Thoracic aorta (tissue), 2 donors: ENCODE measurements at regions not wholly inside any gene's neighbourhood (a gene's known extent, or its start where the extent isn't known, plus 50 kb on each side); places are given as distances from the start of the nearest gene placed in this dataset.

ENCODE experiments used
- ATAC-seq: fragments of 150-250 bp; one replicate; pipeline ENCODE4 v1.8.0; 2017; ENCODE audit warnings: low read depth; ENCODE audit not compliant: insufficient number of reproducible peaks, low FRiP score
- DNase-seq: peaks from one replicate; pipeline ENCODE4 v3.0.0-alpha.2; 2020; ENCODE audit warnings: low spot score
- H3K27ac ChIP-seq, 2 donors: fragments of 200-600 bp; sonication (generic); 1 replicate in 1 of 2; 2 replicates in 1 of 2; pipeline ENCODE4 v1.5.1; 2016; ENCODE audit warnings: mild to moderate bottlenecking in 2 of 2, moderate library complexity in 2 of 2
- H3K27me3 ChIP-seq: fragments of 200-600 bp; sonication (generic); replicated peaks from 2 replicates; pipeline ENCODE4 v1.6.0; 2016; ENCODE audit warnings: mild to moderate bottlenecking; ENCODE audit not compliant: insufficient read depth
- H3K36me3 ChIP-seq: fragments of 200-600 bp; sonication (generic); one replicate; pipeline ENCODE4 v1.5.1; 2016
- H3K4me1 ChIP-seq, 2 donors: fragments of 200-600 bp; sonication (generic); 1 replicate in 1 of 2; 2 replicates in 1 of 2; pipeline versions ENCODE4 v1.5.1 to v1.6.0; 2016; ENCODE audit warnings: low read depth in 2 of 2, mild to moderate bottlenecking in 1 of 2; ENCODE audit not compliant: control insufficient read depth in 1 of 2
- H3K4me3 ChIP-seq: fragments of 200-600 bp; sonication (generic); 2 replicates; pipeline ENCODE4 v1.5.1; 2016; ENCODE audit warnings: mild to moderate bottlenecking
- H3K9me3 ChIP-seq: fragments of 200-600 bp; sonication (generic); 2 replicates; pipeline ENCODE4 v1.5.1; 2016
- CTCF ChIP-seq: fragments of 200-600 bp; sonication (generic); IDR thresholded peaks from one replicate; pipeline ENCODE4 v1.5.1; 2019; ENCODE audit warnings: antibody characterized with exemption

GRCh38 chr14:62631176-62631575, 414.1 kb downstream of the KCNH5 start:
- no peaks in the 10 kb centered on the region for H3K9me3 ChIP-seq
- no peaks in the 10 kb centered on the region for H3K4me1 ChIP-seq
- no peaks in the 10 kb centered on the region for H3K27me3 ChIP-seq
- no peak overlapping the region for H3K27ac ChIP-seq
- ATAC-seq (no peak), DNase-seq (no peak)
- no peaks in the 10 kb centered on the region for H3K36me3 ChIP-seq
- H3K4me3 ChIP-seq = no peak overlapping the region
- no peak for TF ChIP-seq CTCF

GRCh38 chr14:62632771-62633170, 412.5 kb downstream of the KCNH5 start:
- no peak for DNase-seq

GRCh38 chr14:62645649-62646048, 399.6 kb downstream of the KCNH5 start:
- no peak for DNase-seq
- H3K27ac ChIP-seq = no peak overlapping the region
- H3K36me3 ChIP-seq = no peaks in the 10 kb centered on the region
- no peak for ATAC-seq
- no peaks in the 10 kb centered on the region for H3K9me3 ChIP-seq
- no peaks in the 10 kb centered on the region for H3K27me3 ChIP-seq
- TF ChIP-seq CTCF = no peak
- no peak overlapping the region for H3K4me3 ChIP-seq
- H3K4me1 ChIP-seq = no peaks in the 10 kb centered on the region

More at GRCh38 chr14:62632771-62633170, 412.5 kb downstream of the KCNH5 start:
- no peak for TF ChIP-seq CTCF
- H3K36me3 ChIP-seq = no peaks in the 10 kb centered on the region
- H3K27ac ChIP-seq = no peak overlapping the region
- H3K27me3 ChIP-seq = no peaks in the 10 kb centered on the region
- H3K9me3 ChIP-seq = no peaks in the 10 kb centered on the region
- no peak for ATAC-seq
- H3K4me3 ChIP-seq = no peak overlapping the region
- no peaks in the 10 kb centered on the region for H3K4me1 ChIP-seq
